PFSK-1 (cell line): ENCODE measurements at regions not wholly inside any gene's neighbourhood (a gene's known extent, or its start where the extent isn't known, plus 50 kb on each side); places are given as distances from the start of the nearest gene placed in this dataset.

ENCODE experiments used
- FOXP2 ChIP-seq: optimal IDR thresholded peaks from 2 replicates; pipeline ENCODE3; 2011; ENCODE audit warnings: borderline replicate concordance, control low read depth, inconsistent platforms; ENCODE audit not compliant: insufficient read depth; ENCODE audit errors: extremely low read length, extremely low read depth
- POLR2AphosphoS5 ChIP-seq: IDR thresholded peaks from 2 replicates; pipeline ENCODE4 v1.6.1; 2012; ENCODE audit warnings: low read depth, mild to moderate bottlenecking, control low read depth, low read length, moderate library complexity
- SIN3A ChIP-seq: IDR thresholded peaks from 2 replicates; pipeline ENCODE4 v1.6.1; 2012; ENCODE audit warnings: mild to moderate bottlenecking, low read length, moderate library complexity, borderline replicate concordance; ENCODE audit not compliant: insufficient read depth
- TAF1 ChIP-seq: IDR thresholded peaks from 2 replicates; pipeline ENCODE4 v1.6.1; 2012; ENCODE audit warnings: low read length, control low read depth, borderline replicate concordance; ENCODE audit not compliant: insufficient read depth
- TF ChIP-seq, protein P1 (sequence below), 2 experiments: IDR thresholded peaks; 2 replicates each; pipeline versions ENCODE4 v1.6.1 to v1.8.0; 2011 to 2012; ENCODE audit warnings: low read depth in 2 of 2, low read length in 2 of 2, control low read depth in 1 of 2, inconsistent platforms in 1 of 2, mild to moderate bottlenecking in 1 of 2, moderate library complexity in 1 of 2; ENCODE audit not compliant: insufficient read depth in 1 of 2

DNA sequence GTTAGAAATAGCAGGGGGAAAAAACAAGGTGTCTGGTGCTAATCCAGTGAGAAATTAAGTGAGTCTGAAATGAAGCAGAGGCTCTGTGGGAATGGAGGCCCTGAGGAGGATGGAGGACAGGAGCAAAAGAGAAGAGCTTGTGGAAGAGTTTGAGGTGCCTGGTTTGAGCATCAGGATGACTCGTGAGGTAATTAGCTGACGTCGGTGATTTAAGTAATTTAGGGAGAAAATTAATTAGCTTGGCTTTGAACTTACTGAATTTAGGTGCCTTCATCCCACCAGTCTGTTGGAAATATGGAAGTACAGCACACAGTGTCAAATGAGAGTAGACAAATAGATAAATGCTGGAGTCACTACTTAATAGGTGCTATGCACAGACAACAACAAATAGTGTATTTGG is 103.0 kb upstream of the CDH6 start:
- TF ChIP-seq, protein P1, sequence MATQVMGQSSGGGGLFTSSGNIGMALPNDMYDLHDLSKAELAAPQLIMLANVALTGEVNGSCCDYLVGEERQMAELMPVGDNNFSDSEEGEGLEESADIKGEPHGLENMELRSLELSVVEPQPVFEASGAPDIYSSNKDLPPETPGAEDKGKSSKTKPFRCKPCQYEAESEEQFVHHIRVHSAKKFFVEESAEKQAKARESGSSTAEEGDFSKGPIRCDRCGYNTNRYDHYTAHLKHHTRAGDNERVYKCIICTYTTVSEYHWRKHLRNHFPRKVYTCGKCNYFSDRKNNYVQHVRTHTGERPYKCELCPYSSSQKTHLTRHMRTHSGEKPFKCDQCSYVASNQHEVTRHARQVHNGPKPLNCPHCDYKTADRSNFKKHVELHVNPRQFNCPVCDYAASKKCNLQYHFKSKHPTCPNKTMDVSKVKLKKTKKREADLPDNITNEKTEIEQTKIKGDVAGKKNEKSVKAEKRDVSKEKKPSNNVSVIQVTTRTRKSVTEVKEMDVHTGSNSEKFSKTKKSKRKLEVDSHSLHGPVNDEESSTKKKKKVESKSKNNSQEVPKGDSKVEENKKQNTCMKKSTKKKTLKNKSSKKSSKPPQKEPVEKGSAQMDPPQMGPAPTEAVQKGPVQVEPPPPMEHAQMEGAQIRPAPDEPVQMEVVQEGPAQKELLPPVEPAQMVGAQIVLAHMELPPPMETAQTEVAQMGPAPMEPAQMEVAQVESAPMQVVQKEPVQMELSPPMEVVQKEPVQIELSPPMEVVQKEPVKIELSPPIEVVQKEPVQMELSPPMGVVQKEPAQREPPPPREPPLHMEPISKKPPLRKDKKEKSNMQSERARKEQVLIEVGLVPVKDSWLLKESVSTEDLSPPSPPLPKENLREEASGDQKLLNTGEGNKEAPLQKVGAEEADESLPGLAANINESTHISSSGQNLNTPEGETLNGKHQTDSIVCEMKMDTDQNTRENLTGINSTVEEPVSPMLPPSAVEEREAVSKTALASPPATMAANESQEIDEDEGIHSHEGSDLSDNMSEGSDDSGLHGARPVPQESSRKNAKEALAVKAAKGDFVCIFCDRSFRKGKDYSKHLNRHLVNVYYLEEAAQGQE (IDR thresholded peaks at IDR 0.05; ENCODE audit: insufficient read depth in 1 of 2, low read depth in 2 of 2, low read length in 2 of 2): no peak
- TF ChIP-seq SIN3A (no peak), TAF1 (no peak), POLR2AphosphoS5 (no peak), FOXP2 (no peak)
